GM13977 (cell line): ENCODE measurements at regions not wholly inside any gene's neighbourhood (a gene's known extent, or its start where the extent isn't known, plus 50 kb on each side); places are given as distances from the start of the nearest gene placed in this dataset.
"Not testable (repeated sequence)": the region's sequence is repeated elsewhere in the genome, so short reads cannot be mapped to it uniquely, and the experiment has no call there.

Source experiments
- DNase-seq: peaks from one replicate; pipeline ENCODE4 v3.0.0; 2012; ENCODE audit warnings: low spot score
- CTCF ChIP-seq: IDR thresholded peaks from 2 replicates; pipeline ENCODE4 v1.5.1; 2012; ENCODE audit warnings: mild to moderate bottlenecking, control low read depth; ENCODE audit not compliant: insufficient read depth; ENCODE audit errors: extremely low read depth, missing control alignments
- in situ Hi-C: fragments of 300-500 bp; cut with MboI; formaldehyde crosslinking; loops from one replicate; pipeline ENCODE4 v1.12.0; 2022; ENCODE audit warnings: low sequenced_read_pairs, low pct_unique_long_range_greater_than_20kb, mixed read lengths, inconsistent platforms; ENCODE audit not compliant: unreplicated experiment

DNA sequence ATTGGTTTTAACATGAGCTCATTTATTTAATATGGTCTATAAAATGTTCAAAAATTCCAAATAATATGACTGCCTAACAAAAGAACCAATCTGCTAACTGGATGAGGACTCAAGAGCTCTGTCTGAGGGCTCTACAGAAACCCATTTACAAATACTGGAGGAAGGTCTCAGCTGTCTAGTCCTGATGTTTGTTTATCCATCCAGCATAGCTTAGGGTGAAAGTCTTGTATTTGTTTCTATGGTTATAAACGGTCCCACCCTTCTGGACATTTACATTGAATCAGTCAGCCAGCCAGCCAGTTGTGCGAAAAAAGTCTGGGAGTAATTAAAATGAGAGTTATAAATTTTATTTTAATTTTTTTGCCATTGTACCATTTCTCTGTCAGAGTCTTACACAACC lies 220.7 kb downstream of the BMP4 start:
- no peak for TF ChIP-seq CTCF
- in situ Hi-C loops, result no loop called here
- DNase-seq, result no peak

- no peak for DNase-seq
- no peak for TF ChIP-seq CTCF
- in situ Hi-C loops, result no loop called here
Measured at GRCh38 chr14:53723221-53723620, 233.4 kb downstream of the BMP4 start.

- no peak for TF ChIP-seq CTCF
- no peak for DNase-seq
- in situ Hi-C loops, result no loop called here
Measured at GRCh38 chr14:53719536-53719935, 237.1 kb downstream of the BMP4 start.

- in situ Hi-C loops, result no loop called here
- DNase-seq, result no peak
- TF ChIP-seq CTCF, result no peak
Measured at GRCh38 chr14:53716578-53716977, 240.0 kb downstream of the BMP4 start.

DNA sequence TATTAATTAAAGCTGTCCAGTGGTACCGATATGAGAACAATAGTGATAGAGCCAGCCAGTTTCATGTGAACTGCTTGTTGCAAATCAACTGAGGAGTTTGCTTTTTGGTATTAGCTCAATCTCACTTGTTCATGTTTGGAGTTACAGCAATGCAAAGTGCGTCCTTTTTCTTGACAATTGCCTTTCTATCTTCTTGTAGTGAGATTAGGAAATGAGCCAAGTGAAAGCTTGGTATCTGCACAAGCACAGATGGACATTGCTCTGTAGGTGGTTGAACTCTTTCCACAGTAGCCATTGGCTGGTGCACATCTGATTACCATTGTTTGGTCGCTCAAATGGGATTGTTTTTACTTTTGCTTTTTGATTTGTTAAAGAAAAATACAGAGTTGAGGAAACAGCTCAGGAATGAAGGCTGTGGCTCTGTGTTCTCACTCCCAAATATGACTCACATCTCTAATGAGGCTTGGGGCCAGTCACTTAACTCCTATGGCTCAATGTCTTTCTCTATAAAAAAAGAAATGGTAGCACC lies 241.4 kb downstream of the BMP4 start:
- in situ Hi-C loops, result no loop called here
- no peak for DNase-seq
- TF ChIP-seq CTCF, result no peak

DNA sequence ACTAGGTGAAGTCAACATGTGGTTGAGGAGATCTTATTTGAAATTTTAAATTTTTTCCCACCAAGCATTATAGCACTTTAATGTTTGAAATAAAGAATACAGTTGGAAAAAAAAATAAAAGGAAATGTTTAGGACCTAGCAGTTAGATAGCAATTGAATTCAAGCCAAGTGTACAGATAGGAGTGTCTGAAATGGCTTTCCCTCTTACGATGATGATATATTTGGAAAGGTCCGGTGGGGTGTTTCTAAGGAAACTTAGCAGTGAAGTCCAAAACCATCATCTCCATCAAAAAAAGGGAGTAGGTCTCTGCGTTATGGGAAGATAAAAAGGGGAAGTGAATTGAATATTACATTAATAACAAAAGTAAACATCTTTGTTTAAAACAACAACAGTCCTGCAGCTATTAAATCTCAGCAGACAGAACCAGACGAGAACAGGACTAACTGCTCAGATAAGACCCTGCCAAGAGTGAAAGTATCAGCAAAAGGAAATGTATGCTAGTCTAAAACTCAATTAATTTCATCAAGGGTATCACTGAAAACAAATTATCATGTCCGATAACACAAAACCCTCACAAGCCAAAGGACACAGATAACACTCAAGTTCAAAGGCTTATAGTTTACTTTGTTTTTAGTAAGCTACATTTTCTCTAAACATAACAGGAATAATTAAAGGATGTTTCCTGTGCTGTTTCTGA lies 242.0 kb downstream of the BMP4 start:
- no peak for TF ChIP-seq CTCF
- in situ Hi-C loops, result no loop called here
- DNase-seq, result no peak

GRCh38 chr14:53712901-53713300 lies 243.7 kb downstream of the BMP4 start:
- in situ Hi-C loops, DNase-seq: not testable (repeated sequence)
